ENCODE measurements at regions not wholly inside any gene's neighbourhood (a gene's known extent, or its start where the extent isn't known, plus 50 kb on each side); places are given as distances from the start of the nearest gene placed in this dataset.

DNA sequence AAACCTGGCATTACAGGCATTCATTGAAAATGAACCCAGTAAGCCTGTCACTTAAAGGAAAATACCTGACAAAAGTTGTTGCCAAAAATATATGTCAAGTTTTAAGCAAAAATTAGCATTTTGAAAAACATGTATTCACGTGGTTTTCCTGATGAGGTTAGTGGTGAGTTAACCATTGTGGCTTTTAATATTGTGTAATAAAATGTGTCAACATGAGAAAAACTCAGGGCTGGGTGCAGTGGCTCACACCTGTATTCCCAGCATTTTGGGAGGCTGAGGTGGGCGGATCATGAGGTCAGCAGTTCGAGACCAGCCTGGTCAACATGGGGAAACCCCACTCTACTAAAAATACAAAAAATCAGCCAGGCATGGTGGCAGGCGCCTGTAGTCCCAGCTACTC is 731.4 kb downstream of the KCNT2 start:
- ATAC-seq (ENCODE audit: low read depth) (no peak), DNase-seq (no peak)
- Mint-ChIP-seq H3K4me1 (no peaks in the 10 kb centered on the region), H3K27me3 (no peaks in the 10 kb centered on the region), H3K4me3 (no peak overlapping the region), H3K9me3 (peaks cover 12% of the 10 kb centered on the region), H3K27ac (no peak overlapping the region), H3K36me3 (ENCODE audit: low read depth) (no peaks in the 10 kb centered on the region)
- POLR2A ChIA-PET, result no interaction called here
- TF ChIP-seq, protein P1, sequence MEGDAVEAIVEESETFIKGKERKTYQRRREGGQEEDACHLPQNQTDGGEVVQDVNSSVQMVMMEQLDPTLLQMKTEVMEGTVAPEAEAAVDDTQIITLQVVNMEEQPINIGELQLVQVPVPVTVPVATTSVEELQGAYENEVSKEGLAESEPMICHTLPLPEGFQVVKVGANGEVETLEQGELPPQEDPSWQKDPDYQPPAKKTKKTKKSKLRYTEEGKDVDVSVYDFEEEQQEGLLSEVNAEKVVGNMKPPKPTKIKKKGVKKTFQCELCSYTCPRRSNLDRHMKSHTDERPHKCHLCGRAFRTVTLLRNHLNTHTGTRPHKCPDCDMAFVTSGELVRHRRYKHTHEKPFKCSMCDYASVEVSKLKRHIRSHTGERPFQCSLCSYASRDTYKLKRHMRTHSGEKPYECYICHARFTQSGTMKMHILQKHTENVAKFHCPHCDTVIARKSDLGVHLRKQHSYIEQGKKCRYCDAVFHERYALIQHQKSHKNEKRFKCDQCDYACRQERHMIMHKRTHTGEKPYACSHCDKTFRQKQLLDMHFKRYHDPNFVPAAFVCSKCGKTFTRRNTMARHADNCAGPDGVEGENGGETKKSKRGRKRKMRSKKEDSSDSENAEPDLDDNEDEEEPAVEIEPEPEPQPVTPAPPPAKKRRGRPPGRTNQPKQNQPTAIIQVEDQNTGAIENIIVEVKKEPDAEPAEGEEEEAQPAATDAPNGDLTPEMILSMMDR (IDR thresholded peaks at IDR 0.05), result no peak
- CTCF ChIA-PET, result no interaction called here
- intact Hi-C loops (cut with micrococcal nuclease), result no loop called here

DNA sequence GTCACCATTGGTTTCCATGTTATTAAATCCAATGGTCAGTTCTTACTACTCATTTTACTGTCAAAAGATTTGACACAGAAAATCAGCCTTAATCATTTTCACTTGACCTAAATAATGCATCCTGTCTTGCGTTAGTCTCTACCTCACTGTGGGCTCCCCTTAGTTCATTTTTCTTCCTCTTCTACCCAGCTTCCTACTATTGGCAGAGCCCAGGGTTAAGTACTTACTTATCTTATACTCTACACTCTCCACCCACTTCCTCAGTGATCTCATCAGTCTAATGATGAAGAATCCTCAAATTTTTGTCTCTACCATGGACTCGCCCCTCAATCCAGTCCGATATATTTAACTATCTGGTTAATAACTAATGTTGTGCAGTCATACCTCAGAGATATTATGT is 735.9 kb downstream of the KCNT2 start:
- intact Hi-C loops (cut with micrococcal nuclease), result no loop called here
- ChIA-PET POLR2A (no interaction called here), CTCF (no interaction called here)
- Mint-ChIP-seq H3K9me3 (peaks cover 6% of the 10 kb centered on the region), H3K27me3 (no peaks in the 10 kb centered on the region), H3K4me1 (no peaks in the 10 kb centered on the region), H3K36me3 (ENCODE audit: low read depth) (no peaks in the 10 kb centered on the region), H3K4me3 (no peak overlapping the region), H3K27ac (no peak overlapping the region)
- ATAC-seq (ENCODE audit: low read depth), result no peak
- DNase-seq, result no peak
- TF ChIP-seq, protein P1 (IDR thresholded peaks at IDR 0.05), result no peak

DNA sequence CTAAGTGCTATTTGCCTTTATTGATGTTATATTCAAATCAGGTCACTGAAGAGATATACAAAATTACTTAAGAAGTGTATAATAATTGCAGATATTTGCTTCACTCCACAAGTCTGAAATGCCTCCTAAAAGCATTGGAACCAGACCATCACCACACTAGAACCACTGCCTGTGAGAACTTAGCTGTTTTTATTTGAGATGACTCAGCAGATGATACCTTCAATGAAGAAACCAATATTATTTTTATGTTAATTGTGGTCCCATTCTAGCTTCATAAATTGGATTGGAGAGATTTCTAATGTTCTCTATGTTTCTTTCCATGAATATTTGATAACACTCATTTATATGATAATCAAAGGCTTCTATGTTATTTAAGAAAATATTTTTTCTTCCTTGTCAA is 740.6 kb downstream of the KCNT2 start:
- ChIA-PET POLR2A (no interaction called here), CTCF (no interaction called here)
- DNase-seq, result no peak
- intact Hi-C loops (cut with micrococcal nuclease), result no loop called here
- Mint-ChIP-seq H3K4me1 (no peaks in the 10 kb centered on the region), H3K27me3 (no peaks in the 10 kb centered on the region), H3K36me3 (ENCODE audit: low read depth) (no peaks in the 10 kb centered on the region), H3K4me3 (no peak overlapping the region), H3K9me3 (peaks cover 4% of the 10 kb centered on the region), H3K27ac (no peak overlapping the region)
- no peak for ATAC-seq (ENCODE audit: low read depth)
- TF ChIP-seq, protein P1 (IDR thresholded peaks at IDR 0.05), result no peak

DNA sequence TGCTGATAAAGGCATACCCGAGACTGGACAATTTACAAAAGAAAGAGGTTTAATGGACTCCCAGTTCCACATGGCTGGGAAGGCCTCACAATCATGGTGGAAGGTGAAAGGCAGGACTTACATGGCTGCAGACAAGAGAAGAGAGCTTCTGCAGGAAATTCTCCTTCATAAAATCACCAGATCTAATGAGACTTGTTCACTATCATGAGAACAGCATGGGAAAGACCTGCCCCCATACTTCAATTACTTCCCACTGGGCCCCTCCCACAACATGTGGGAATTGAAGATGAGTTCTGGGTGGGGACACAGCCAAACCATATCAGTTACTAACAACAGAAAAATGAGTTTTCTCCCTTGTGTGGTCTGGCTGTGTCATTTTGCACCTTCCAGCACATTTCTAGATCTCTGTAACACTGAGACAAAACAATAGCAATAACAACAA is 741.4 kb downstream of the KCNT2 start:
- POLR2A ChIA-PET, result no interaction called here

DNA sequence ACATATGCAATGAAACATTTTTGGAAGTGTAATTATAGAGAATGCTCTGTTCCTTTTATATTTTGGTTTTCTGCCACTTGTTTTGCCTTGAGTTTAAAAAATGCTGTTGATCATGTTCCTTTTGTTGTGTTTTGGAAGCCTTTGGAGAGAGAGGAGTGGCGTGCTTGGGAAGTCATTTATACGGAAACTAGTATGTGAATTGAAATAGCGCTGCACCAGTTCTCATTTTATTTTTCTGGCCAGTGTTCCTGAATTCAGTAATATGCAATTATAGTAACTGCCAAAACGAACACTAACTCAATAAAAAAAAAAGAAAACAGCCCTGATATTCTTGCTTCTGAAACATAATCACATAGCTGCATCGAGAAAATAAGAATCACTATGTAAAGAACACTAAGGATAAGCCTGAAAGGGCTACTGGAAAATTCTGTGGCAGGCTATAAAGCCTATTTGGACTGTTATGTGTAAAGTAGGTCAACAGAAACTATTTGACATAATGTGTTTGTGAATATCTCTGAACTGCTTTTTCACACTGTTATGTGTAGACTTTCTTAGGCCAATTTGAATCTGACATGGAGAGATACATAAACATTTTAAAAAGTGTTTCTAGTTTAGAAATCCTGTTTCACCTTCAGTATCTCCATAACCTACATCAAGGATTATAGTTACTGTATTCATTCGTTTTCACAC is 742.0 kb downstream of the KCNT2 start:
- no peak overlapping the region for H3K27ac Mint-ChIP-seq
- no peak for ATAC-seq (ENCODE audit: low read depth)
- no peaks in the 10 kb centered on the region for H3K36me3 Mint-ChIP-seq (ENCODE audit: low read depth)
- ChIA-PET CTCF (no interaction called here), POLR2A (no interaction called here)
- H3K9me3 Mint-ChIP-seq, result no peaks in the 10 kb centered on the region
- no peak overlapping the region for H3K4me3 Mint-ChIP-seq
- DNase-seq, result no peak
- intact Hi-C loops (cut with micrococcal nuclease), result no loop called here
- no peaks in the 10 kb centered on the region for H3K4me1 Mint-ChIP-seq
- TF ChIP-seq, protein P1 (IDR thresholded peaks at IDR 0.05), result no peak
- no peaks in the 10 kb centered on the region for H3K27me3 Mint-ChIP-seq

More for the DNA sequence above, 741.4 kb downstream of the KCNT2 start:
- Mint-ChIP-seq H3K9me3 (no peaks in the 10 kb centered on the region), H3K4me1 (no peaks in the 10 kb centered on the region), H3K36me3 (ENCODE audit: low read depth) (no peaks in the 10 kb centered on the region), H3K27me3 (no peaks in the 10 kb centered on the region), H3K27ac (no peak overlapping the region), H3K4me3 (no peak overlapping the region)
- ATAC-seq (ENCODE audit: low read depth) (no peak), DNase-seq (no peak)
- CTCF ChIA-PET, result no interaction called here
- TF ChIP-seq, protein P1 (IDR thresholded peaks at IDR 0.05), result no peak
- intact Hi-C loops (cut with micrococcal nuclease), result no loop called here
